MM.1S (cell line): ENCODE measurements at regions not wholly inside any gene's neighbourhood (a gene's known extent, or its start where the extent isn't known, plus 50 kb on each side); places are given as distances from the start of the nearest gene placed in this dataset.

Experiments
- EZH2phosphoT487 ChIP-seq: fragments of 300-600 bp; sonication (generic); IDR thresholded peaks from 2 replicates; pipeline ENCODE4 v1.6.1; 2018; ENCODE audit warnings: antibody characterized with exemption, low read length
- TF ChIP-seq, protein P1 (sequence below): fragments of 300-600 bp; sonication (generic); IDR thresholded peaks from 2 replicates; pipeline ENCODE4 v1.5.1; 2016; ENCODE audit warnings: antibody characterized with exemption, low read length, mixed read lengths

DNA sequence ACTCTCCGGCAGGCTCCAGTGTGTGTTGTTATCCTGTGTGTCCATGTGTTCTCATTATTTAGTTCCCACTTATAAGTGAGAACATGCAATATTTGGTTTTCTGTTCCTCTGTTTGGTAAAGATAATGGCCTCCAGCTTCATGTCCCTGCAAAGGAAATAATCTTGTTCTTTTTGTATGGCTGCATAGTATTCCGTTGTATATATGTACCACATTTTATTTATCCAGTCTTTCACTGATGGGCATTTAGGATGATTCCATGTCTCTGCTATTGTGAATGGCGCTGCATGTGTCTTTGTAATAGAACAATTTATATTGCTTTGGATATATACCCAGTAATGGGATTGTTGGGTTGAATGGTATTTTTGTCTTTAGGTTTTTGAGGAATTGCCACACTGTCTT lies 807.3 kb upstream of the CA10 start:
- TF ChIP-seq, protein P1, sequence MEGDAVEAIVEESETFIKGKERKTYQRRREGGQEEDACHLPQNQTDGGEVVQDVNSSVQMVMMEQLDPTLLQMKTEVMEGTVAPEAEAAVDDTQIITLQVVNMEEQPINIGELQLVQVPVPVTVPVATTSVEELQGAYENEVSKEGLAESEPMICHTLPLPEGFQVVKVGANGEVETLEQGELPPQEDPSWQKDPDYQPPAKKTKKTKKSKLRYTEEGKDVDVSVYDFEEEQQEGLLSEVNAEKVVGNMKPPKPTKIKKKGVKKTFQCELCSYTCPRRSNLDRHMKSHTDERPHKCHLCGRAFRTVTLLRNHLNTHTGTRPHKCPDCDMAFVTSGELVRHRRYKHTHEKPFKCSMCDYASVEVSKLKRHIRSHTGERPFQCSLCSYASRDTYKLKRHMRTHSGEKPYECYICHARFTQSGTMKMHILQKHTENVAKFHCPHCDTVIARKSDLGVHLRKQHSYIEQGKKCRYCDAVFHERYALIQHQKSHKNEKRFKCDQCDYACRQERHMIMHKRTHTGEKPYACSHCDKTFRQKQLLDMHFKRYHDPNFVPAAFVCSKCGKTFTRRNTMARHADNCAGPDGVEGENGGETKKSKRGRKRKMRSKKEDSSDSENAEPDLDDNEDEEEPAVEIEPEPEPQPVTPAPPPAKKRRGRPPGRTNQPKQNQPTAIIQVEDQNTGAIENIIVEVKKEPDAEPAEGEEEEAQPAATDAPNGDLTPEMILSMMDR, result no peak
- TF ChIP-seq EZH2phosphoT487, result no peak
